LNCAP (cell line): ENCODE measurements at regions not wholly inside any gene's neighbourhood (a gene's known extent, or its start where the extent isn't known, plus 50 kb on each side); places are given as distances from the start of the nearest gene placed in this dataset.

ENCODE experiments used
- CTCF ChIP-seq: fragments of 450-650 bp; IDR thresholded peaks from 2 replicates; pipeline ENCODE4 v1.5.1; 2017; ENCODE audit warnings: mild to moderate bottlenecking

DNA sequence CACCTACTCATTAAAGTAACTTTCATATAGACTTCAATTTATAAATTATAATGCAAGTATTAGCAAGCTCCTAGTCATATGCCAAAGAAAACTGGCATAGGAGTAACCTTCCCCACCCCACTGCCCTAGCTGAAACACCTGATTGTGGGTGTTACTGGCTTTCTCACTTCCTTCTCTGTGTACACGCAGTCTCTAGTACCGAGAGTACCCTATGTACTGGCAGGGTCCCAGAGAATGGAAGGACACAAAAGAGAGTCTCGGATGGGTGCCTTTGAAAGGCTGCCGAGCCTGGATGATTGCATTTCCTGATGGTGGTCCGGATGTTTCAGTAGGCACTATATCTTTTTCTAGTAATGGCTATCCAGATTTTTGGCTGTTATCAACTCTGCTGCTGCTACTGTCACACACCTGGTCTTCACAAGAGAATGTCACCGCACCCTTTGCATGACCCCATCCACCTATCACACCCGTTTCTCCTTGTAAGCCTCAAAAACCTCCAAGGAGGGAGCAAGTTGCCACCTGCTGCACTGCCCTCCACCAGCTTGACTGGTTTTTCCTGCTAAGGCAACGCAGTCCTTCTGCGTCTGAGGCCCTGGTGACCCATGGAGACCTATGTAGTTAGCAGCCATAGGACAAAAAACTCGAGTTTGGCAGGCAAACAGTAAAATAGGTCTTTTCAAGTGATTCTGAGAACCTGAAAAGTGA lies 53.8 kb upstream of the CLINT1 start:
- TF ChIP-seq CTCF: no peak

- no peak for TF ChIP-seq CTCF
Observed at GRCh38 chr5:157911568-157911967, 52.6 kb upstream of the CLINT1 start.
